ENCODE measurements at regions not wholly inside any gene's neighbourhood (a gene's known extent, or its start where the extent isn't known, plus 50 kb on each side); places are given as distances from the start of the nearest gene placed in this dataset.

GRCh38 chr2:144310484-144310883 is 209.4 kb downstream of the ZEB2 start:
- Histone ChIP-seq H3K4me1 (ENCODE audit: control insufficient read depth, insufficient read depth, low read length) (no peaks in the 10 kb centered on the region), H3K9me3 (ENCODE audit: control insufficient read depth, insufficient read depth, low read depth, low read length) (no peaks in the 10 kb centered on the region), H3K4me3 (ENCODE audit: low read depth, low read length) (no peak overlapping the region), H3K36me3 (ENCODE audit: control insufficient read depth in 2 of 2, insufficient read depth in 1 of 2, low read length in 2 of 2) (no peaks in the 10 kb centered on the region), H3K27ac (ENCODE audit: extremely low read depth, low read depth, low read length) (no peak overlapping the region)
- no peak for TF ChIP-seq GLI2 (tag by site-specific recombination; IDR thresholded peaks at IDR 0.05; ENCODE audit: borderline replicate concordance, low read depth)
- no peak for TF ChIP-seq ZSCAN30 (tag by site-specific recombination; IDR thresholded peaks at IDR 0.05)
- no peak for TF ChIP-seq TCF7L2 (IDR thresholded peaks at IDR 0.05; ENCODE audit: borderline replicate concordance, low read depth, low read length)
- no peak for TF ChIP-seq HOXC10 (CRISPR knock-in tag; IDR thresholded peaks at IDR 0.05)
- TF ChIP-seq ZBTB48 (tag by site-specific recombination; IDR thresholded peaks at IDR 0.05), result no peak
- TF ChIP-seq PRDM10 (tag by site-specific recombination; IDR thresholded peaks at IDR 0.05), result no peak
- TF ChIP-seq KLF16 (tag by site-specific recombination; IDR thresholded peaks at IDR 0.05), result no peak
- TF ChIP-seq ZNF394 (tag by site-specific recombination; IDR thresholded peaks at IDR 0.05; ENCODE audit: borderline replicate concordance), result no peak
- TF ChIP-seq ZNF37A (tag by site-specific recombination; IDR thresholded peaks at IDR 0.05), result no peak
- no peak for TF ChIP-seq ZNF423 (tag by site-specific recombination; IDR thresholded peaks at IDR 0.05)
- no peak for TF ChIP-seq ZNF629 (tag by site-specific recombination; IDR thresholded peaks at IDR 0.05)
- TF ChIP-seq ZNF548 (tag by site-specific recombination; IDR thresholded peaks at IDR 0.05), result no peak
- TF ChIP-seq ZNF114 (tag by site-specific recombination; IDR thresholded peaks at IDR 0.05), result no peak
- TF ChIP-seq PRDM1 (tag by site-specific recombination; IDR thresholded peaks at IDR 0.05), result no peak
- TF ChIP-seq ZNF426 (tag by site-specific recombination; IDR thresholded peaks at IDR 0.05), result no peak
- no peak for TF ChIP-seq ZNF530 (tag by site-specific recombination; IDR thresholded peaks at IDR 0.05; ENCODE audit: low read depth)
- no peak for TF ChIP-seq ZBTB49 (tag by site-specific recombination; IDR thresholded peaks at IDR 0.05; ENCODE audit: low read depth)
- CTCF ChIA-PET, result interaction anchor here (1.8 kb wide), 1 partner anchor 9 kb away, joined by 12 read pairs; no protein-coding TSS in a partner anchor
- POLR2A ChIA-PET, result no interaction called here

GRCh38 chr2:144307711-144308110 is 212.2 kb downstream of the ZEB2 start:
- H3K36me3 ChIP-seq (ENCODE audit: control insufficient read depth in 2 of 2, insufficient read depth in 1 of 2, low read length in 2 of 2), result no peaks in the 10 kb centered on the region
- no peaks in the 10 kb centered on the region for H3K9me3 ChIP-seq (ENCODE audit: control insufficient read depth, insufficient read depth, low read depth, low read length)
- ChIA-PET POLR2A (no interaction called here), CTCF (no interaction called here)
- no peak overlapping the region for H3K27ac ChIP-seq (ENCODE audit: extremely low read depth, low read depth, low read length)
- H3K4me3 ChIP-seq (ENCODE audit: low read depth, low read length), result no peak overlapping the region
- H3K4me1 ChIP-seq (ENCODE audit: control insufficient read depth, insufficient read depth, low read length), result no peaks in the 10 kb centered on the region
- TF ChIP-seq ZNF692 (tag by site-specific recombination; IDR thresholded peaks at IDR 0.05) (no peak), ZNF148 (tag by site-specific recombination; IDR thresholded peaks at IDR 0.05; ENCODE audit: borderline replicate concordance) (no peak), ZNF76 (tag by site-specific recombination; IDR thresholded peaks at IDR 0.05; ENCODE audit: borderline replicate concordance, low read depth) (no peak), ZNF133 (tag by site-specific recombination; IDR thresholded peaks at IDR 0.05) (no peak), ZBTB6 (tag by site-specific recombination; IDR thresholded peaks at IDR 0.05) (no peak), KLF10 (tag by site-specific recombination; IDR thresholded peaks at IDR 0.05) (no peak), ATF2 (tag by site-specific recombination; IDR thresholded peaks at IDR 0.05; ENCODE audit: low read depth) (no peak)
